Activated T-cell treated with anti-CD3 and anti-CD28 coated beads, Interleukin-2, amount 50 U/mL, for 1 hour (primary cell): ENCODE measurements at regions not wholly inside any gene's neighbourhood (a gene's known extent, or its start where the extent isn't known, plus 50 kb on each side); places are given as distances from the start of the nearest gene placed in this dataset.
A peak's percentile ranks its signal among the peaks of the same experiment; 100 is the strongest.

Experiments used
- DNase-seq: peaks from one replicate; pipeline ENCODE4 v3.0.0-alpha.2; 2020

DNA sequence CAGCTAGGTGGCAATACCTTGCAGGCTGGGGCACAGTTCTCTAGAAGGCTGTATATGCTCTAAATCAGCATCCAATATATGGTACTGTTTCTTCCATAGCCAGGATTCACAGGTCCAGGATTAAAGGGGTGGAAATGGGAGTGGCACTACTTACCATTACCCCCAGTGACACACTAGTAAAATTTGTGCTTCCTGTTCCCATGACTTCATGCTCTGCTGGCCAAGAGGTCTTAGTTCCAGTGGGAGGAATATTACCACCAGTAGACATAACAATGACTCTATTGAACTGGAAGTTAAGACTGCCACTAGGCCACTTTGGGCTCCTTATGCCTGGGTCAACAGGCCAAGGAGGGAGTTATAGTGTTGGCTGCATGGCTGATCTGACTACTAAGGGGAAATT, 174.3 kb upstream of the TNFAIP3 start:
- DNase-seq, result no peak

- no peak for DNase-seq
These were observed 173.3 kb upstream of the TNFAIP3 start for GRCh38 chr6:137693711-137694110.

DNA sequence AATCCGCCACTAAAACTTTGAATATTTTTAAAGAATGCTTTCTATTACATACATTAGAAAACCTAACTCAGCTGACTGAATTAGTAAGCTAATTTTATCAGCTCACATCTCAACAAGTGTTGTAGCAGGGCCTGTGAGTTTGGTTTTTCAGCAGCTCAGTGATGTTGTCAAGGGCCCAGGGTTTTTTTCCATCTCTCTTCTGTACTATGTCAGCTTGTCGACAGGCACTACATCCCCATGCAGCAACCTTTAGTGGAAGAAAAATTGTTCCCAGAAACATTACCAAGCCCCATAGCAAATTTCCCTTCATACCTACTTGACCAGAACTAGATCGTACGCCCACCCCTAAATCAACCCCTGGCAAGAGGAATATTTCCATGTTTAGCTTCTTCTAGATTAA, 170.3 kb upstream of the TNFAIP3 start:
- DNase-seq, result no peak

DNA sequence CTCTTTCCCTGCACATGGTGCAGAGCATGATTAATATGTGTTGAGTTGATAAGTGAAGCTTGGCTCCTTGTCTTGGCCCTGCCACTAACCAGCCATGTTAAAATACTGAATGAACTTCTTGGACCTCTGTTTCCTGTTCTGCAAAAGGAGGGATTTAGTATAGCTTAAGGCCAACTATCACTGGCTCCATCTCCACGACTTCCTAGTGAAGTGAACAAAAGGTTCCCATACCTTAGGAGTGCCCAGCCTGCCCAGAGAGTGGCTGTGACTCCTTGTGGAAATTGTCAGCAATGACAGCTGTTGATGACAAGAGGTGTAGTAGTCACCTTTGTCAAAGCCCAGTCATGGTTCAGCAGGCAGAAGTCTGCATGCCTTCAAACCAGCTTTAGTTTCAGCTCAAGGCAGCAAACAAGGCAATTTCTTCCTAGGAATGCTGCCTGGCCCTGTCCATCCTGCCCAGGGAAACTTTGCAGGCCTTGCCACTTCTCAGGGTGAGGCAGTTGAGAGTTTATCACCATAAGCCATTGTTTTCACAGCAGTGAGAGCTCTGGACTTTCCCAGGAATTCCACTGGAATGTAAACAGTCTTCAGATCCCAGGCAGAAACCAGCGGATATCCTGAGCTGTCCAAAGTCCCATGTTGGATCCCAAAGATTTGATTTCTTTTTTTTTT, 169.7 kb upstream of the TNFAIP3 start:
- DNase-seq, result no peak

DNA sequence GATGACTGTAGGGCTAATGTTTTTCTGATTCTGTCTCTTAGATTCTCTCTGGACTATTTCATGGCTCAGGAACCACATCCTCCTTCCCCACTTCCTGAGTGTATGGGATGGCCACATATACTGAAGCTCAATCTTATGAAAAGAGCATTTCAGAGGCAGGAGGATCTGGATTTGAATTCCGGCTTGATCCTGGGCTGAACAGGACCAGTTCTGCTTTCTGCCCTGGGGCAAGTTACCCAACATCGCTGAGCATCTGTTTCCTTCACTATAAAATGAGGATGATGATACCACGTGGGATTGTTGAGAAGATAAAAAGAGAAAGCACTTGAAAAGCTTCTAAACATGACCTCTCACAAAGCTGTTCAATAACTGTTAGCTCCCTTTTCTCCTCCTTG, 168.4 kb upstream of the TNFAIP3 start:
- no peak for DNase-seq

DNA sequence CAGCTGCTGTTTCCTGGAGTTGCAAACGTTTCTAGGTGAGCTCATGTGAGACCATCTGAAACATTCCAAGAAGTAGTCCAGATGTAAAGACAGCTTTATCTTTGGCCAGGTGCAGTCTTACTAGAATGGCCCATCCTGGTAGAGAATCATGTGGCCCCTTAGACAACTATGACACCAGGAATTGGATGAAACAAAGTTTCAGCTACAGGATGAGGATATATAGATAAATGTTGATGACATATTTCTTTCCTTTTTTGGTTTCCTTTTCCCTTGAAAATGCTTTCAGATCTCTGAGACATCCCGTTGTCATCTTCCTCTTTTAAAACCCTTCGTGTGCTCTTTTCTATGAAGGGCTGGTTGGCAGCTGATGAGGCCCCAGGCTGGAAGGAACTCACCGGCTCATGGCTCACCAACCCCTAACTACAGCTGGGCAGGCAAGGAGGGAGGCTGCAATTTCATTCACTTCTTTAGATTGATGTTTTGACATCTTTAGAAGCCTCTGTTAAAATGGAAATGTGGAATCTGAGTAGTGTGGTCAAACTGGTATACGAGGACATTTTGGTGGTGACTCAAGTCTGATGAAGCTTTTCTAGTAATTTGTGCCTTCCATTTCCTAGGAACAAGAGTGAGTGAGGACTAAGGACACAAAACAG, 167.9 kb upstream of the TNFAIP3 start:
- DNase-seq, result no peak

- DNase-seq, result no peak
These were observed 166.9 kb upstream of the TNFAIP3 start for GRCh38 chr6:137700161-137700560.

DNA sequence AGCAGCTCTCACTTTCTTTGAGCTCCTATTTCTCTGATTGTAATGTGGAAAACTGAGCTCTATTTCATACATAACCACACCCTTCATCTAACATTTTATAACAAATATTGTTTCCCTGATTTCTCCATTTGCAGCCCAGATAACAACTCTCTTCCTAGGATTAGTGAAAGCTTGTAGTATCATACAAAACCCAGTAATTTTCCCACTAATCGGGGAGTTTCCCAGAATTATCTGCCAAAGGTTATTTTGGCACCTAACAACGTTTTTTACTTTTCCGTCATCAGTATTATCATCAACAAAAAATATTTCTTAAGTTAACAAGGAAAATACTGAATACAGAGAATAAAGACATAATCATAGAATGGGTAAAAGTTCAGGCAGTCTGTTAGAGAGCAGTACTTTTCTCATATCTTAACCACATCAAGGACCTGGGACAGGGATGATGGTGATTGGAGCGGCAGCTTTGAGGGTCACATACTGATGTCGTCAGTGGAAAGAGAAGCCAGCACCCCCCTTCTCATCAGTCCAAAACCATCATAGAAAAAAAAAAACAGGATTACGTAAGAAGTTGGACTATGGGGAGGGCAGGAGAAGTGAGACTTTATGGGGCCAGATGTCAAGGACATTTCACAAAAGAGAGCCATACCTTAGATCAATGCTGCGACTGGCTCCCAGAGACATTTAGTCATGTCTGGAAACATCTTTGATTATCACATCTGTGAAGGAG, 166.1 kb upstream of the TNFAIP3 start:
- no peak for DNase-seq

DNA sequence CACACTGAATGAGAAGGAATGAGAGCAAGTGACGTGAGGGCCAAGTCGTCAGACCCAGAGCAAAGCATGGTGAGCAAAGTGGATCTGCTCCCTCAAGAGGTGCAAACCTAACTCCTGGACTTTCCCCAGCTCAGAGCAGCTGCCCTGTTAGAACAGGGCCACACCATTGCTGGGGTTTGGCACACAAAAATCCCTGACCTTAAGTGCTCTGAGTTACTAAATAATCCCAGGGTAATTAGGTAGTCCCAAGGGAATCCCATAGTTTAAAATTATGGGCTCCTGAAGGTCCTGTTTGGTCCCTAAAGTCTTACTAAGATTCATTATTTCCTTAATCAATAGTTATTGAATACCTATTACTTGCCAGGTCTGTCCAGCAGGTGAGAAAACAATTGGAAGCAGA, 165.1 kb upstream of the TNFAIP3 start:
- no peak for DNase-seq

DNA sequence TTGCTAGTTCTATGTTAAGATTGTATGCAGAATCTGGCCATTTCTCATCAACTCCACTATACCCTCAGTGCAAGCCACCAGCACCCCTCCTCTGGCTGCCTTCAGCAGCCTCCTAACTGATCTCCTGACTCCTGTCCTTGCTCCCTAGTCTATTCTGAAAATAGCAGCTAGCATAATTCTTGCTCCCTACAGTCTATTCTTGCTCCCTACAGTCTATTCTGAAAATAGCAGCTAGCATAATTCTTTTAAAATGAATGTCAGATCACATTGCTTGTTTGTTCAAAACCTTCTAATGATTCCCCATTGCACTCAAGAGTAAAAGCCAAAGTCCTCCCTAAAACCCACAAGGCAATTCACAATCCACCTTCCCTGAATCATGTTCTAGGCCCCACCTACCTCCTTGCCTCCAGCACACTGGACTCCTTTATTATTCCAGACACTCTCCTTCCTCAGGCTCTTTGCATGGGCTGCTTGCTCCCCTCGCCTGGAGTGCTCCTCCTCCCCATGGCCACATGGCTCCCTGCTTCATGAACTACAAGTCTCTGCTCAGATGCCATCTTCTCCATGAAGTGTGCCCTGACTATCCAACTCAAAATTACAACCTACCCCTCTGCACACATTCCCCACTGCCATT, 164.2 kb upstream of the TNFAIP3 start:
- no peak for DNase-seq

- no peak for DNase-seq
These were observed 162.3 kb upstream of the TNFAIP3 start for GRCh38 chr6:137704802-137705159.

GRCh38 chr6:137705160-137706082, 161.6 kb upstream of the TNFAIP3 start:
- DNase-seq, result peak; percentile 78

GRCh38 chr6:137706083-137706750, 160.8 kb upstream of the TNFAIP3 start:
- no peak for DNase-seq

DNA sequence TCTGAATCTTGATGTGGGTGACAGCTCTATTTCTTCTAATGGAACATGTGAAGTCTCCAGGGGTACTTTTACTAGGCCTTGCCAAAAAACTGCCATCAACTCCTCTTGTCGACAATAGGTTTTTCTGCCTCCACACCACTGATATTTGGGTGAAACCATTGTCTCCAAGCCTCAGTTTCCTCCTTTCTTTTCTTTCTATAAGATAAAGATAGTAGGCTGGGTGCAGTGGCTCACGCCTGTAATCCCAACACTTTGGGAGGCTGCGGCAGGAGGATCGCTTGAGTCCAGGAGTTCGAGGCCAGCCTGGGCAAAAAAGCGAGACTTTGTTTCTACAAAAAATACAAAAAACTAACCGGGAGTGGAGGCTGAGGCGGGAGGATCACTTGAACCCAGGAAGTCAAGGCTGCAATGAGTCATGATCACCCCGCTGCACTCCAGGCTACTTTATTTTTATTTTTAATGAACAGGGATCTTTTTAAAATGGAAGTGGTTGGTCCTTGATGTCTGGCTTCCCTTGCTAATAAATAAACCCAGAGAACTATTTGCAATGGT, 159.9 kb upstream of the TNFAIP3 start:
- DNase-seq, result no peak

DNA sequence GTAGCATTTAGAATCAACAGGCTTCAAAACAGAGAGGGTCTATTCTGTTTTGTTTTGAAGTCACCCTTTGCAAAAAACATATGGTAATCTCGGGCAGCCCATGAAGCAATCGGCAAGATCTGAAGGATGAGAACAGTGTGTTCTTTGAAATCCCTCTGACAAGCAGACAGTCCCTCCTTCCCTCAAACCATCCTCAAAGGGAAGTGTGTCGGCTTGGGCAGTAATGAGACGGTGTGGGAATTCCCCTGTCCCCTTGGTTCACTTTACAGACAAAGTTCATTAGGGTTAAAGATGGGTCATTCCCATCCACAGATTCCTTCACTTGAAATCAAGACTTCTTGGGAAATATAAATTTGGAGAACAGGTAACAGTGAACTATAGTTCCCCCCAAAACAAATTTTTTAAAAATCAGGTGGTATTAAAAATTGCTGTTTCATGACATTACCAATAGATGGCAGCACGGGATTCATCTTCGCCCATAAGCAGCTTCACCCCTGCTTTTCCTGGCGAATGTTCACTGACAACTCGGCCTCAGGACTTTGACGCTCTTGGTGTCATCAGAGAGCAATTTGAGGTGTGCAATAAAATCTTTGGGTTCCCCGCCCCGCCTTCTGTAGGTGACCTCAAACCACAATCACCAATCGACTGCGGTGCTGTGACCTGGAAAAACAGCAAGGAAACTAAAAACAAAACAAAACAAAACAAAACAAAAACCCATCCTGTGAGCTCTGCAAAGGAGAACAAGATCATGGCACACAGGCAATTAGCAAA, 159.3 kb upstream of the TNFAIP3 start:
- peak; percentile 76 for DNase-seq

DNA sequence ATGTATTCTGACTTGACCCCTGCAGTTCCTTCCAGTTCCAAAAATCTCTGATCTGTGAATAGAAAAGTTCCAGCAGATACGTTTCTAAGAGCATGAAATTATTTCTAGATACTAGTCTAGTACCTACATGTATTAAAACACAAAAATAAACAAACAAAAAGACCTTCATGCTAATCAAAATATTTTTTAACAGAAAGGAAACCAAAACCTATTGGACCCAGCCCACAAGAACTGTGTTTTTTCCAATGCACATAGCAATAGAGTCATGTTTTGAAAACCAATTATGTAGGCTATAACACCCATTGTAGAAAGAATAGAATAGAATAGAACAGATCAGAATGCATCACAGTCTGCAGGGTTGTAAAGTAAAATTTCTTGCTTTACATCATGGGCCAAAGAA, 158.6 kb upstream of the TNFAIP3 start:
- no peak for DNase-seq

DNA sequence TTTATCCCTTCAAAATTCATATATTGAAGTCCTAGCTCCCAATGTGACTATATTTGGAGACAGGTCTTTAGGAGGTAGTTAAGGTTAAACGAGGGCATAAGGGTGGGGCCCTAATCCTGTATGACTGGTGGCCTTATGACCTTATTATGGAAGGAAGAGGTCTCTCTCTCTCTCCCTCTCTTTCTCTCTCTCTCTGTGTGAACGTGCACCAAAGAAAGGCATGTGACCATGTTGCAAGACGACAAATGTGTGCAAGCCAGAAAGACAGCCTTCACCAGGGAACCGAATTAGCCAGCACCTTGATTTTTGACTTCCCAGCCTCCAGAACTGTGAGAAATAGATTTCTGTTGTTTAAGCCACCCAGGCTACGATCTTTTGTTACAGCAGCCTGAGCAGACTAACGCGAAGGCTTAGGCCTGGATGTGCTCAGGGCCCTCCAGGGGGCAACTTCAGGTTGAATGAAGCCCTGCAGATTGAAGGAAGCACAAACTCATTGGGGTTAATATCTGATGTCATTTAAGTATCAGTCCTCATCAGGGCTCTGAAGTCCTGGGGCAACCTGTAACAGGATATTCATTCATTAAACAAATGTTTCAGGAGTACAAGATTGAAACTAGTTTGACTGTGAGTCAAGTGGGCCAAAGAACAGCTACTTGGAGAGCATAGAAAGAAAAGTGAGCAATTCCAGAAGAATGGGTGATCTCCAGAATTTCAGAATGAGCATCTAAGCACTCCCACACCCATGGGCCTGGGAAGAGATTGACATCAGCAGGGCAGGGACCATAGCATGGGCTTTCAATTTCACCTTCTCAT, 157.4 kb upstream of the TNFAIP3 start:
- DNase-seq, result no peak

- DNase-seq, result no peak
These were observed 155.1 kb upstream of the TNFAIP3 start for GRCh38 chr6:137711972-137712371.

GRCh38 chr6:137712587-137712986, 154.5 kb upstream of the TNFAIP3 start:
- DNase-seq, result no peak

DNA sequence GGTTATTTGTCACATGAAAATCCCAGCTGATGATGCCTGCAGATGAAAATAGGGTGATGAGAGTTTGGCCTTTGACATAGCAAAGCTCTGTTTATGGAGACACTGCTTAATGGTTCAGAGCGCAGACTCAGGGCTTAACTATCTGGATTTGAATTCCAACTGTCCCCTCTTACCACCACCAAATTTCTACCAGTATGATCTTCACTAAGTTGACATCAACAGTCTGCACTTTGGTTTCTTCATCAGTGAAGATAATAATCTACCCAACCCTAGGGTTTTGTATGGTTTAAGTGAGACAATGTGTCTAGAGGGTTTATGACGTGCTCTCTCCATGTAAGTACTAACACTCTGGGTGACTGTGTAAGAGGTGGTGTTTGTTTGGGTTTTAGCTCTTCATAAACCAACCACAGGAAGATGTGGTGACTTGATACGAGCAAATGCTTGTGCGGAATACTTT, 151.4 kb upstream of the TNFAIP3 start:
- DNase-seq, result no peak
